NCI-H2196 treated with DMSO at 0.1 percent for 48 hours (cell line): ENCODE measurements at regions not wholly inside any gene's neighbourhood (a gene's known extent, or its start where the extent isn't known, plus 50 kb on each side); places are given as distances from the start of the nearest gene placed in this dataset.

ENCODE experiments used
- DNase-seq: peaks from one replicate; lab custom pipeline; 2025; ENCODE audit not compliant: unreplicated experiment; lab: John Stamatoyannopoulos, UW

GRCh38 chr15:96255599-96255998, 74.9 kb upstream of the NR2F2 start:
- DNase-seq = no peak

GRCh38 chr15:96261575-96262034, 68.9 kb upstream of the NR2F2 start:
- no peak for DNase-seq

DNA sequence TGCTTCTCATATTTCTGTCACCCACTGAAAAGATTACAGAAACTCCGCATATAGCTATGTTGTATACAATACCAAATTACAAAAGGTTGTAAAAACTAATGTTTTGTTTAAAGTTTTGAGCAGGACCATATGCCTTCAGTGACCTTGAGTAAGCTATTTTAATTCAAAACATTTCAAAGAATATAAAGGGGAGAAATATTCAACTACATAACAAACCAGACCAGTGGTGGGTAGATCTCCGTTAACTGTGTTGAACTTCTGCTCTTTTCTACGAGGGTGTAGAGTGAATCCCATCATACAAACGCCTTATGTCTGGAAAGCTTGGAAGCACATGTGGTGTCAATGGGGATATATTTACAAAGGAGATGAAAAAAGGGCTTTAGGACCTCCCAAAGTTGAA, 68.4 kb upstream of the NR2F2 start:
- no peak for DNase-seq

DNA sequence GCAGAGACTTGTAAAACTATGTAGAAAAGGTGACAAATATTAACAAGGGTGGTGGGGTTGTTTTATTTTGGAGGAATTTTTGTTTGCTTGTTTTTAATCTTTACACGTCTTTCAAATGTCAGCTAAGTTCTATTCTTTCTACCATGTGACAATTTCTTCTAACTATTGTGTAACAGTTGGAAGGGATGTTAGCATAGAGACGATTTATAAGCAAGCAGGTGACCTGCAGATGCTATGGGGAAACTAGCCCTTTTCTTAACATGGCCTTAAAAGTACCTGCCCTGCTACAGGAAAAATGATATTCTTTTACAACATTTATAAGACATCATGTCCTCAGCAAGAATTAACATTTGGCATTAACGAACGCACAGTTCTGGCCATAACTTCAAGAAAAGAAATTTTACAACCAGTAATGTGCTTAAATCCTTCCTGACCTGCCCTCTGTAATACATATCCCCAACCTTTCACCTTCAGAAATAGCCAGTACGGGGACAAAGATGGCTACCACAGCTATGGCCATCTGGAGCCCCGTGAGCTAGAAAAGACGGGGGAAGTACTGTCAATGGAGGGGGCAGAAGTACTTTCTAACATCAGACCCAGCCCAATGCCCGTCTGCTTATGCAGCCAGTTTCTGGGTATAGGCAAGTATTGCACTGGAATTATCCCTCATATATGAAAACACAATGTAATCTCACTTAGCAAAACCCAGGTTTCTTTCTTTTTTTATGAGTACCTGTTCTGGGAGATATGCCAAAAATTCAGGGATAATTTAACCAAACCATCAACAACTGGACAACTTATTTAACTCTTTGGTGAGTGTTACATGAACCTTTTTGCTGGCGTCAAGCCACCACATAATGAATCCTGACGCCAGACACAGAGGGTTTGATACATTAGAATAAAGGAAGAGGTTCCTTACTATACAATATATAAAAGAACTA, 67.7 kb upstream of the NR2F2 start:
- no peak for DNase-seq

- DNase-seq = no peak
These were observed 66.1 kb upstream of the NR2F2 start for GRCh38 chr15:96264351-96264798.

DNA sequence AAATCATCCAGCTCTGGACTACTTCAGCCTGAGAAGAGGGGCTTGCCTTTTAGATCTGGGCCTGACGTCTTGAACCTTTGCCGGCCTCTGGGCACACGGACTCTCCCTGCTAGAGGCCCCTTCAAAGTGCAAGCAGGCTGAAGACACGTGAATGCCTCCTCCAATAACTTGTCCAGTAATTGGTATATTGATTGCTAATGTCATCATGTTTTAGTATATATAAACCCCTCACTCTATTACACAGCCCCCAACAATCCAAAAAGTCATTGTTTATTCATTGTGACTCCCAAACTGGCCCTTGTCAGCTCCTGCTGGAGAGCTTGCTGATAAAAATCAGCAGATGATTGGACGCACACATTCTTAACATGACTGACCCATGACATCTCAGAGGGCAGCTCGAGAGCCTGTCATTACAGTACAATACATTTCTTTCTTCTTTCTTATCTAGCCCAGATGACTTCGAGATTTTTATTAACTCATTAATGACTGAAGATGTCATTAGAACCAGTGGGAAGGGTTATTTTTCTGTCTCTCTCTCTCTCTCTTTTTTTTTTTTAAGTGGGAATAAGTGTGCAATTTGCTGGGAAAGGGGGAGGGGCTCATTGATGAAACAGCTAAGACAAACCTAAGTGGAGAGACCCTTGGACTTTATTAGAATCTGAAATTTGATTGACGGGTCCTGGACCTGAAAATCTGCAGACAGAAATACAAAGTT, 65.5 kb upstream of the NR2F2 start:
- no peak for DNase-seq

- DNase-seq = no peak
These were observed 64.0 kb upstream of the NR2F2 start for GRCh38 chr15:96266456-96266855.

- DNase-seq = no peak
These were observed 63.0 kb upstream of the NR2F2 start for GRCh38 chr15:96267463-96267862.

- no peak for DNase-seq
These were observed 61.9 kb upstream of the NR2F2 start for GRCh38 chr15:96268442-96269204.

DNA sequence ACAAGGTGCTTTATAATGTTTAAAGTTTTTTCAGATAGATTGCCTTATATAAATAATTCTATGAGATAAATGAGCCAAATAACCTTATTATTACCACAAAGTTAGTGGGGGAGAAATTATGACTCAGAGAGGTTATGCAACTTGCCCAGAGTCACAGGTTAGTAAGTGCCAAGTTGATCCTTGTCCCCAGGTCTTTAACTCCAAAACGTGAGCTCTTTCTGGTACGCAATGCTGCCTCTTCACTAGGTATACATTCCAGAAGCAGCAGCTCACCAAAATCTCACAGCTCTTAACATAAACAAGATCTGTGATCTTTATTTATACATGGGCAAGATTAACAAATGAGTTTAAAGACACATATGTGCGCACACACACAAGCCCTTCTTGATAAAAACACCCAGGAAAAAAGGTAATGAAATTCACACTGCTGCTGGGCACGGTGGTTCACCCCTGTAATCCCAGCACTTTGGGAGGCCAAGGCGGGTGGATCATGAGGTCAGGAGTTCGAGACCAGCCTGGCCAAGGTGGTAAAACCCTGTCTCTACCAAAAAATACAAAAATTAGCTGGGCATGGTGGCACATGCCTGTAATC, 59.8 kb upstream of the NR2F2 start:
- no peak for DNase-seq

GRCh38 chr15:96272427-96272826, 58.1 kb upstream of the NR2F2 start:
- no peak for DNase-seq

DNA sequence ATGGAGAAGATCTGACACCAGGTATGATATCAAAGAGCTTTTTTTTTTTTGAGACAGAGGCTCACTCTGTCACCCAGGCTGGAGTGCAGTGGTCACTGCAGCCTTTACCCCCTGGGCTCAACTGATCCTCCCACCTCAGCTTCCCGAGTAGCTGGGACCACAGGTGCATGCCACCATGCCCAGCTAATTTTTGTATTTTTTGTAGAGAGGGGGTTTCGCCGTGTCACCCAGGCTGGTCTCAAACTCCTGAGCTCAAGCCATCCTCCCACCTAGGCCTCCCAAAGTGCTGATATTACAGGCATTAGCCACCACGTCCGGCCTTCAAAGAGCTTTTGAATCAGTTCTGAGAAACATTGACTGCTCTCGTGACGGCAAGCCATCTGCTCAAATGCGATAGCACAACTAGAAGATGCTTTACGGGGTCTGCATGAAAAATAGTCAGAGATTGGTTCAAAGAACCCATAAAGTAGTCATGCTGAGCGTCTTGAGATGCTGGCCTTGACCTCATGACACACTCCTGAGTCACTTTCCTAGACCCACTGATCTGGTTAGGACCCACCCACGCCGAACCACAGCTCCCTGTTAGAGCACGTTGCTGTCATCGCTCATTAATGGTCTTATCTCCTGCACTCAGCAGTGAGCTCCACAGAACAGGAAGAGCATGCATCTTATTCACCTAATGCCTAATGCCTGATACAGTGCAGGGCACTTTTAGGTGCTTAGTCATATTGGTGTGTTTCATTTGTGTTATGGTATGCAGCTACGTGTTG, 57.0 kb upstream of the NR2F2 start:
- DNase-seq = no peak

DNA sequence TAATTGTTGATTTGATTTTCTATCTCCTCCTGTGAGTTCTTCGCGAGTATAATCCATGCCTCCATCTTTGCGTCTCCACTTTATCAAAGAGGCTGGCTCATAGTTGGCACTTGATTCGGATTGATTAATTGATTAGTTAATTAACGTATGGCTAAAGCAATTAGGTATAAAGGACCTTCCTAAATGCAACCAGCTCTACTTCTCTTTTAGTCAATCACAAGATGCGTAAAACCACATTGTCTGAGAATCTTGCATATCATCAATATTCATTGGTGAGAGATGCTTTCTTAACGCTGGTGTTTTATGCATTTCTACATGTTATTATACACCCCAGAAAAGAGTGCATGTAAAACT, 56.4 kb upstream of the NR2F2 start:
- no peak for DNase-seq

- no peak for DNase-seq
These were observed 55.8 kb upstream of the NR2F2 start for GRCh38 chr15:96274698-96275097.

DNA sequence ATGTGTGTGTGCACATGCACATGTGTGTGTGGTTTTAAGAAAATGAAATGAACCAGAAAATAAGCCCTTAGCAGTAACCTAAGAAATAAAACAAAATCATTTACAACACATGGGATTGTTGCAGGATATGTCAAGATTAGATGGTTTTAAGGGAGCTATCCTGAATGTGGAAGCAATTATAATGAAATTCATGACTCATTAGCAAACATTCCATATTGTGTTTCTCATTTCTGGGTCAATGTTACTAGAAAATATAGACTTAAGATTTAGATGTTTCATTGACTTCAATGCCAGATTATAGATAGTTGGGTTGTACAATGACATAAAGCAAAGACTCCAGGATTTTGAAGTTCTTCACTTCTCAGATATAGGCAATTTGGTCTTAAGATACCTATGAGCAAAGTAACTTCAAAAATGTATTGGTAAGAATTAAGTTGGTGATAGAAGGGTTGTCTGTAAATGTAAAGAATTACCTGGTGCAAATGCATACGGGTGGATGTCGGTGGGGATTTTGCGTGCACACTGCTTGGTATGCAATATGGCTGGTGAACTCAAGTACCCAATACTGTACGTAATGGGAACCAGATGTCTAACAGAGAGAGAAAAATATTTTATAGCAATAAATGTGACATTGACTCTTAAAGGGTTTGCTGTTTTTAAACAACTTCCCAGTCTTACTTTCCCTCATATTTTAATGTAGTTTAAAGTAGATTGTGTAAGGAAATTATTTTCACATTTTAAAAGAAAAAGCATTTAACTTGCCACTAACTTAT, 53.9 kb upstream of the NR2F2 start:
- no peak for DNase-seq
